NT2/D1 (cell line): ENCODE measurements at regions not wholly inside any gene's neighbourhood (a gene's known extent, or its start where the extent isn't known, plus 50 kb on each side); places are given as distances from the start of the nearest gene placed in this dataset.

ENCODE experiments used
- SUZ12 ChIP-seq: IDR thresholded peaks from 2 replicates; pipeline ENCODE4 v1.6.1; 2011; ENCODE audit not compliant: insufficient read length, insufficient read depth; ENCODE audit errors: extremely low read depth
- YY1 ChIP-seq: IDR thresholded peaks from 2 replicates; pipeline ENCODE4 v1.6.1; 2011; ENCODE audit not compliant: insufficient read length, insufficient read depth
- ZNF274 ChIP-seq: IDR thresholded peaks from 2 replicates; pipeline ENCODE4 v1.6.1; 2011; ENCODE audit warnings: mild to moderate bottlenecking, low read depth, low read length

DNA sequence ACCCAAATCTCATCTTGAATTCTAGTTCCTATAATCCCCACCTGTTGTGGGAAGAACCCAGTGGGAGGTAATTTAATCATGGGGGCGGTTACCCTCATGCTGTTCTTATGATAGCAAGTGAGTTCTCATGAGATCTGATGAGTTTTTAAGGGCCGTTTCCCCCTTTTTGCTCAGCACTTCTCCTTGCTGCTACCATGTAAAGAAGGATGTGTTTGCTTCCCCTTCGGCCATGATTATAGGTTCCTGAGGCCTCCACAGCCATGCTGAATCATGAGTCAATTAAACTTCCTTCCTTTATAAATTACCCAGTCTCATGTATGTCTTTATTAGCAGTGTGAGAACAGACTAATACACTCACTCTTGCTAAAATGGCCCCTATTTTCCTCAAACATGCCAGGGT, 374.7 kb downstream of the TUSC7 start:
- TF ChIP-seq ZNF274 (no peak), YY1 (no peak), SUZ12 (no peak)
